Fibroblast of skin of right biceps (primary cell): ENCODE measurements at regions not wholly inside any gene's neighbourhood (a gene's known extent, or its start where the extent isn't known, plus 50 kb on each side); places are given as distances from the start of the nearest gene placed in this dataset.
"Not testable (repeated sequence)": the region's sequence is repeated elsewhere in the genome, so short reads cannot be mapped to it uniquely, and the experiment has no call there.

ENCODE experiments used
- DNase-seq: peaks from one replicate; pipeline ENCODE4 v3.0.0-alpha.2; 2013

- no peak for DNase-seq
Measured at GRCh38 chr7:48832303-48832845, 92.0 kb upstream of the CDC14C start.

GRCh38 chr7:48837266-48837665, 87.1 kb upstream of the CDC14C start:
- DNase-seq = no peak

GRCh38 chr7:48839108-48839507, 85.2 kb upstream of the CDC14C start:
- DNase-seq = no peak

GRCh38 chr7:48841739-48842138, 82.6 kb upstream of the CDC14C start:
- no peak for DNase-seq

- DNase-seq = no peak
Measured at GRCh38 chr7:48847917-48848316, 76.4 kb upstream of the CDC14C start.

- DNase-seq = not testable (repeated sequence)
Measured at GRCh38 chr7:48860447-48860846, 63.9 kb upstream of the CDC14C start.

GRCh38 chr7:48868916-48869315, 55.4 kb upstream of the CDC14C start:
- DNase-seq = no peak

GRCh38 chr7:48872548-48872947, 51.8 kb upstream of the CDC14C start:
- DNase-seq = no peak
